Breast epithelium (tissue), 3 donors: ENCODE measurements at regions not wholly inside any gene's neighbourhood (a gene's known extent, or its start where the extent isn't known, plus 50 kb on each side); places are given as distances from the start of the nearest gene placed in this dataset.

ENCODE experiments used
- POLR2A ChIP-seq: fragments of 450-650 bp; IDR thresholded peaks from one replicate; pipeline ENCODE4 v1.6.1; 2016; ENCODE audit warnings: antibody characterized with exemption, mild to moderate bottlenecking, moderate library complexity
- POLR2AphosphoS5 ChIP-seq, 3 donors: sonication (generic); formaldehyde crosslinking; IDR thresholded peaks; one replicate each; pipeline ENCODE4 v1.6.1; 2017; ENCODE audit warnings: antibody characterized with exemption in 3 of 3
- TF ChIP-seq, protein P1 (sequence below), 3 donors: fragments of 450-650 bp; IDR thresholded peaks; one replicate each; pipeline ENCODE4 v1.5.1; 2016 to 2017; ENCODE audit warnings: antibody characterized with exemption in 3 of 3, mild to moderate bottlenecking in 3 of 3, moderate library complexity in 3 of 3

DNA sequence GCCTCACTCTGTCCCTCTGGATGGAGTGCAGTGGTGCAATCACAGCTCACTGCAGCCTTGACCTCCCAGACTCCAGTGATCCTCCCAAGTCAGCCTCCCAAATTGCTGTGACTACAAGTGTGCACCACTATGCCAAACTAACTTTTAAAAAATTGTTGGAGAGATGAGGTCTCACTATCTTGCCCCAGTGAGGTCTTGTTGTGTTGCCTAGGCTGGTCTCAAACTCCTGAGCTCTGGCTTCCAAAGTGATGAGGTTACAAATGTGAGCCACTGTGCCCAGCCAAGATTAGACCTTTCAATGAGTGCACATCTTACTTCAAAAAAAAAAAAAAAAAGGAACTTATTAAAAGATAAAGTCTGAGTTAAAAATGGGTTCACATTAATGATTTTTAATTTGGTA, 1838.1 kb upstream of the DEFB115 start:
- TF ChIP-seq, protein P1, sequence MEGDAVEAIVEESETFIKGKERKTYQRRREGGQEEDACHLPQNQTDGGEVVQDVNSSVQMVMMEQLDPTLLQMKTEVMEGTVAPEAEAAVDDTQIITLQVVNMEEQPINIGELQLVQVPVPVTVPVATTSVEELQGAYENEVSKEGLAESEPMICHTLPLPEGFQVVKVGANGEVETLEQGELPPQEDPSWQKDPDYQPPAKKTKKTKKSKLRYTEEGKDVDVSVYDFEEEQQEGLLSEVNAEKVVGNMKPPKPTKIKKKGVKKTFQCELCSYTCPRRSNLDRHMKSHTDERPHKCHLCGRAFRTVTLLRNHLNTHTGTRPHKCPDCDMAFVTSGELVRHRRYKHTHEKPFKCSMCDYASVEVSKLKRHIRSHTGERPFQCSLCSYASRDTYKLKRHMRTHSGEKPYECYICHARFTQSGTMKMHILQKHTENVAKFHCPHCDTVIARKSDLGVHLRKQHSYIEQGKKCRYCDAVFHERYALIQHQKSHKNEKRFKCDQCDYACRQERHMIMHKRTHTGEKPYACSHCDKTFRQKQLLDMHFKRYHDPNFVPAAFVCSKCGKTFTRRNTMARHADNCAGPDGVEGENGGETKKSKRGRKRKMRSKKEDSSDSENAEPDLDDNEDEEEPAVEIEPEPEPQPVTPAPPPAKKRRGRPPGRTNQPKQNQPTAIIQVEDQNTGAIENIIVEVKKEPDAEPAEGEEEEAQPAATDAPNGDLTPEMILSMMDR (IDR thresholded peaks at IDR 0.05), result no peak
- TF ChIP-seq POLR2A (no peak), POLR2AphosphoS5 (IDR thresholded peaks at IDR 0.05) (no peak)
